Activated CD4-positive, alpha-beta T cell treated with anti-CD3 and anti-CD28 coated beads, Interleukin-2, Interleukin-6, amounts not matched to agents 100 ng/mL and 50 ng/mL, durations not matched to agents 16 hours and 8 hours (primary cell): ENCODE measurements at regions not wholly inside any gene's neighbourhood (a gene's known extent, or its start where the extent isn't known, plus 50 kb on each side); places are given as distances from the start of the nearest gene placed in this dataset.
"Not testable (repeated sequence)": the region's sequence is repeated elsewhere in the genome, so short reads cannot be mapped to it uniquely, and the experiment has no call there.

Experiments used
- DNase-seq: peaks from one replicate; pipeline ENCODE4 v3.0.0-alpha.2; 2020

GRCh38 chr3:69647081-69647480 lies 92.2 kb upstream of the MITF start:
- DNase-seq = no peak

- no peak for DNase-seq
These were observed 92.8 kb upstream of the MITF start for GRCh38 chr3:69646287-69647067.

GRCh38 chr3:69642606-69643005 lies 96.7 kb upstream of the MITF start:
- DNase-seq = no peak

GRCh38 chr3:69639851-69640250 lies 99.4 kb upstream of the MITF start:
- DNase-seq = no peak

GRCh38 chr3:69628951-69629350 lies 110.3 kb upstream of the MITF start:
- DNase-seq = no peak

GRCh38 chr3:69613286-69613685 lies 126.0 kb upstream of the MITF start:
- DNase-seq = no peak

- DNase-seq = no peak
These were observed 126.5 kb upstream of the MITF start for GRCh38 chr3:69612791-69613190.

- DNase-seq = not testable (repeated sequence)
These were observed 129.7 kb upstream of the MITF start for GRCh38 chr3:69609566-69609965.

- DNase-seq = no peak
These were observed 131.6 kb upstream of the MITF start for GRCh38 chr3:69607466-69608305.

GRCh38 chr3:69605867-69606266 lies 133.4 kb upstream of the MITF start:
- DNase-seq = no peak

GRCh38 chr3:69604735-69605450 lies 134.4 kb upstream of the MITF start:
- DNase-seq = no peak

GRCh38 chr3:69602112-69602511 lies 137.2 kb upstream of the MITF start:
- no peak for DNase-seq

GRCh38 chr3:69594286-69594685 lies 145.0 kb upstream of the MITF start:
- DNase-seq = no peak

GRCh38 chr3:69591164-69591736 lies 148.0 kb upstream of the MITF start:
- DNase-seq = no peak

GRCh38 chr3:69590111-69590510 lies 149.2 kb upstream of the MITF start:
- no peak for DNase-seq

- no peak for DNase-seq
These were observed 151.1 kb upstream of the MITF start for GRCh38 chr3:69588170-69588569.

GRCh38 chr3:69585472-69585871 lies 153.8 kb upstream of the MITF start:
- DNase-seq = no peak

GRCh38 chr3:69582044-69582443 lies 157.2 kb upstream of the MITF start:
- DNase-seq = no peak

GRCh38 chr3:69579306-69580041 lies 159.8 kb upstream of the MITF start:
- DNase-seq = no peak

- no peak for DNase-seq
These were observed 169.7 kb upstream of the MITF start for GRCh38 chr3:69569520-69569919.

- DNase-seq = no peak
These were observed 170.3 kb upstream of the MITF start for GRCh38 chr3:69568951-69569350.

- no peak for DNase-seq
These were observed 170.8 kb upstream of the MITF start for GRCh38 chr3:69568458-69568857.

- no peak for DNase-seq
These were observed 171.6 kb upstream of the MITF start for GRCh38 chr3:69567710-69568052.
